HG02610 (cell line): ENCODE measurements at regions not wholly inside any gene's neighbourhood (a gene's known extent, or its start where the extent isn't known, plus 50 kb on each side); places are given as distances from the start of the nearest gene placed in this dataset.

ENCODE experiments used
- ATAC-seq: cut with Tn5 transposase; IDR thresholded peaks from one replicate; pipeline ENCODE4 v1.9.1; 2021; ENCODE audit warnings: mild to moderate bottlenecking, moderate library complexity; ENCODE audit not compliant: unreplicated experiment

GRCh38 chr21:24290151-24290833 lies 1317.0 kb downstream of the MRPL39 start:
- ATAC-seq = peak; percentile 49

GRCh38 chr21:24289539-24289938 lies 1317.7 kb downstream of the MRPL39 start:
- ATAC-seq = no peak

GRCh38 chr21:24280596-24280995 lies 1326.7 kb downstream of the MRPL39 start:
- no peak for ATAC-seq

DNA sequence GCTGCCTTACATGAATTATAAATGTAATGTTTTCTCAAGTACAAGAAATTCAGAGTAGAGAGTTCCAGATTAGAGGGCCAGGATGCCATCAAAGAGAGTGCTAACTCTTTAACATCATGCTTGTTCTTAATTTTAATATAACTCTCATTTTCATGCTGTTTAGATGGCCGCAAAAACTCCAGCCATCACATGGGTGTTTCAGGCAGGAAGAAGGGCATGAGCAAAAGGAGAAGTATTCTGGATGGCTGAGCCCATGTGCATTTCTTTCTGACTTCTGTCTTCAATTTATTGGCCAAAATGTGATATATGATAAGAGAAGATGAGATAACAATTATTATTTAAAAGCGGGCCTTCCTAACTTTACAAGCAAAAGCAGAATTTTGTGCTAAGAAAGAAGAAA lies 1328.6 kb downstream of the MRPL39 start:
- no peak for ATAC-seq

DNA sequence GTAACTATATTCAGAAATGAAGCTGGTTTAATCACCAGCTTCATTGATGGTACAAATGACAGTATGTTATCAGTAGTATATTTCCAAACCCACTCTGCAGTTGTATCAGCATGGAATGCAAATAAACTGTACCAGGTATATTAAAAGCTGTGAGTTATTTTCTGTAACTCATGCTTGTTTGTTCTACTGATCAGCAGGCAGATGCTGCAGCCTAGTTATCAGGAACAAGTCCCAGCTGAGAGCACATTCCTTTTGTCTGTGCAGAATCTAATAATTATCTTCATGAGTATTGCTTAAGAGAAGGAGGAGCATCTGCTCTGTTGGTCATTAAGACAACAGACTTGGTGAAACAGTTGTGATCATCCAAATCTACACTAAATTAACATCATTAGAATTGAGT lies 1331.1 kb downstream of the MRPL39 start:
- ATAC-seq = no peak

GRCh38 chr21:24275616-24276015 lies 1331.7 kb downstream of the MRPL39 start:
- no peak for ATAC-seq

DNA sequence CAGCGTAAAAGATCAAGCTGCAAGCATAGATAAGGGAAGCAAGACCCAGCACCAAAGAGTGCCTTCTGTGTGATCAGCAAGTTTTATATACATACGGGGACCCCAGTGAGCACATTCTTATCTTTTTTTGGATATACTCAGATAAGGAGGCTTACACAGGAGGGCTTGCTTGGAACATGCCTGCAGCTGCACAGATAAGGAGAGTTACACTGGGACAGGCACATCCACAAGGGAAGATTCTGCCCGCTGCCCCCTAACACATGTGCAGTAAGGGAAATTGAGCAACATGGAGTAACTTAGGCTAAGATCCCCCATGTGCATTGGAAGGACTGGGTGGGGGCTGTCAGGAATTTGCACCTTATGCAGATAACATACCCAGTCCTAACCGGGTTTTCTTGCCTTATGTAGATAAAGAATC lies 1334.8 kb downstream of the MRPL39 start:
- no peak for ATAC-seq

DNA sequence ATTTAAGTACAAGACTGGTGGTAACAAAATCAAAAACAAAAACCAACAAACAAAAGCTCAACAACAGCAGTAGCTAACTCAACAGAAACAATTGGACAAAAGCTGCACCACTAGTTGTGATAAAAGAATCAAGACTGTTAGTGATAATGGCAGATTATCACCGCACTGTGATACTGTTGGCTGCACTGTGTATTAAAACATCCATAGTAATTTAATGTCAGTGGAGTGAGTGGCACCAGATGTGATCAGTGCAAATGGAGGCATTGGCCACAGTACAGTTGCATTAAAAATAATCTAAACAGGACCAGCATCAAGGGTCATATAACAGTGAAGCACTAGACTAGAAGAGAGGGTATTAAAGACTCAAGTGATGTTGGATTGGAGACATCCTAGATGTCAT lies 1341.3 kb downstream of the MRPL39 start:
- no peak for ATAC-seq

DNA sequence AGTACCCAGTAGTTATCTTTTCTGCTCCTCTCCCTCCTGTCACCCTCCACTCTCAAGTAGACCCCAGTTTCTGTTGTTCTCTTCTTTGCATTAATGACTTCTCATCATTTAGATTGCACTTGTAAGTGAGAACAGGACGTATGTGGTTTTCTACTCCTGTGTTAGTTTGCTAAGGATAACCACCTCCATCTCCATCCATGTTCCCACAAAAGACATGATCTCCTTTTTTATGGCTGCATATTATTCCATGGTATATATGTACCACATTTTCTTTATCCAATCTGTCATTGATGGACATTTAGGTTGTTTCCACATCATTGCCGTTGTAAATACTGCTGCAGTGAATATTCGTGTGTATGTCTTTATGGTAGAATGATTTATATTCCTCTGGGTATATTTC lies 1346.5 kb downstream of the MRPL39 start:
- no peak for ATAC-seq

- no peak for ATAC-seq
These were observed 1348.0 kb downstream of the MRPL39 start for GRCh38 chr21:24259241-24259640.

- ATAC-seq = peak; percentile 80
These were observed 1351.7 kb downstream of the MRPL39 start for GRCh38 chr21:24255591-24255990.

DNA sequence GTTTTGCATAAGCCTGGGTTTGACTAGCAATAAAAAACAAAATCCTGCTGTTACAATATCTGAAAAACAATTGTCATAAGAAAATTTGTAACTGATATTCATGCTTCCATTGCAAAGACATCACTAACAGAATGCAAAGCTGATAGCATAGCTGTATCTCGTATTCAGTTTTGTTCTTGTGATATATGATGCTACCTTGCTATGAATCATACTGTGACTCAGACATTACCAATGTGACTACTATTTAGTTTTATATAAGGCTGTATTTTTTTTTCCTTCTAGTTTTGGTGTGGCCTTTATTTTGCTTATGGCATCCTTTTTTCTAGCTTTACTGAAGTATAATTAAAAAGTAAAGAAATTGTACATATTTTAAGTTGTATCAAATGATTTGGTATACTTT lies 1381.8 kb downstream of the MRPL39 start:
- no peak for ATAC-seq

DNA sequence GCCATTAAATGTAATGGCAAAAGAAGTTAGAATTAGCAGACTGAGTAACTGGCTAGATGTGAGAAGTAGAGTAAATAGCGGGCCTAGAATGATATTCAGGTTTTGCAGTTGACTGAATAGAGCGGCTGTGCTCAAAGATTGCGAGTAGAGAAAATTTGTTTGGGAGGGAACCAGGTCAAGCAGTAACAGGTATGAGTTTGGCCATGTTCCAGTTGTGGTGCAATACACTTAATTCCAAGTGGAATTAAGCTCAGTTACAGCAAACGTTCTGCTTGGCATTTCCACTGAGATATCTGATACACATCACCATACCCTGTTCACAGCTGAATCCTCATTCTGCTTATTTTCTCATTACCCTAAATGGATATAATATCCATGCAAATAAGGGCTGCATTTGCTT lies 1382.9 kb downstream of the MRPL39 start:
- no peak for ATAC-seq

DNA sequence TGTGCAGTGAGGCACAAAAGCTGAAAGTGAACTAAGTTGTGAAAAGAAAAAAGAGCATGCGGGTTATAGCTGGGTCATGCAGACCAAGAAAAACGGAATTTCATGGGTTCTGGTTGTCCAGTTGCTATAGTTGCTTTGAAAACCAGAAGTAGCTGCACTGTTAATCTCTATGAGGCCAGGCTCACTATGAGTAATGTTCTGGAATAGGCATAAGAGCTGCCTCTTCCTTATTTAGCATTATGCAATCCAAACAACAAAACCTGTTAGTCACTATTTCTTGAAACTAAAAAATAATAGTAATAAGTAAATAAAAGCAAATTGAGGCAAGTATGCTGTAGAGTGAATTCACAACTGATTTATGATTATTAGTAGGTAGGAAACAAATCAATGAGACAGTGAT lies 1383.7 kb downstream of the MRPL39 start:
- ATAC-seq = no peak

DNA sequence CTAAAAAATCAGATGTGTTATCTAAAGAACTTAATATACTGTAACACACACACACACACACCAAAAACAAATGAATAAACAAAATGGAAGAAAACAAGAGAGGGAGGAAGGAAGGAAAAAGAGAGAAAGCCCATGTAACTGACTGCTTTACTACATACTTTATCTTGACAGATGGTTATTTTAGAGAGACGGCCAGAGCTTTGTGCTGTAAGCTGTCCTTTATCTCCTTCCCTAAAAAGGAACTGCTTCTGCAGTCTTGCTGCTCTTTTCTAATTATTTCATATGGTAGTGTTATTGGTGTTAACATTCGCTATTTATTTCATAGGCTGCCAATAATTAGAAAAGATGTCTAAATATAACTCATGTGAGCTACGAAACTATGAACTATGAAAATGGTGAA lies 1384.6 kb downstream of the MRPL39 start:
- no peak for ATAC-seq

- no peak for ATAC-seq
These were observed 1386.8 kb downstream of the MRPL39 start for GRCh38 chr21:24220446-24220845.

- no peak for ATAC-seq
These were observed 1390.1 kb downstream of the MRPL39 start for GRCh38 chr21:24217151-24217550.

DNA sequence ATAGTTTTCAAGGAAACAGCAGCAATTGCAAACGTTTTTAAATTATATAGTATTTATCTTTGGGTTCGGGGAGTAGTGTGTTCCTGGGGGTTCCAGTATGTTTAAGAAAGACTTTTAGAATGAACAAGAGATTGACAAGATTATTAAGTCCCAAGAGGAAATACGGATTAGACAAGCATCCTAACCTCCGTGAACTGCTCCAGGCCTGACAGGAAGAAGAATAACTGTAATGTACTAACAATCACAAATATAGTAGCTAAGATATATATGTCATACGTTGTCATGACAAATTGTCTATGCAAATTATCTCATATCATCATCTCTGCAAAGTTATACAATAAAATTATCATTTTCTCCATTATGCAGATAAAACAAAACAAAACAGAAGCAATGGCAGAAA lies 1397.2 kb downstream of the MRPL39 start:
- ATAC-seq = no peak

- no peak for ATAC-seq
These were observed 1398.6 kb downstream of the MRPL39 start for GRCh38 chr21:24208562-24209260.

- no peak for ATAC-seq
These were observed 1402.0 kb downstream of the MRPL39 start for GRCh38 chr21:24205319-24205718.

DNA sequence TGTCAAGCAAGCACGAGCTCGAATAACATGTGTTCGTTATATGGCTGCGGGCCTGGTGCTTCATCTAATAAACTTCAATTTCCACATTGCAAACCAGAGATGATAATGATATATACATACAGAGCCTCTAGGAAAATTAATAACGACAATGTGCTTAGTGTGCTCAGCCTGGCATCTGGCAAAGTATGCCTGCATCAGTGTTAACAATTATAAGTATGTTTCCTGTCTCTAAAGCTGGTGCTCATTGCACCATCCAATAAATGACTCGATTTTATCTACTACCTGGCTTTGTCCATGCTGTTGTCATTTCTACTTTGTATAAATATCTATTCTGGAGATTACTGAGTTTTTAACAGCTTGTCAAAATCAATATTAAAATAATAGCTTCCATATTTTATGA lies 1402.6 kb downstream of the MRPL39 start:
- ATAC-seq = no peak

- no peak for ATAC-seq
These were observed 1407.2 kb downstream of the MRPL39 start for GRCh38 chr21:24200052-24200451.

DNA sequence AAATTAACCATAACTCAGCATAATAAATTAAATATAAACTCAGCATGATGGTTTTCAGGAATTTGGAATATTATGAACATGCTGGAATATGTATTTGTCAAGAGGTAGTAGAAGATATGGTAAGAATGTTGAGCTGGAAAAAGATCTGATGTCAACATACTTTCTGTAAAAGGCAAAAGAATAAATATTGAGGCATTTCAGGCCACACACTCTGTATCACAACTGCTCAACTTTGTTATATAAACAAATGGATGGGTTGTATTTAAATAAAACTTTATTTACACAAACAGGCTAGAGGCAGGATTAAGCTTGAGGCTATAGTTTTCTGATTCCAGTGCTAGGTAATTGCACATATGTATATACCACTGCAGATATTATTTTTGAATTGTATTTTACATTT lies 1409.4 kb downstream of the MRPL39 start:
- no peak for ATAC-seq
